ENCODE measurements at regions not wholly inside any gene's neighbourhood (a gene's known extent, or its start where the extent isn't known, plus 50 kb on each side); places are given as distances from the start of the nearest gene placed in this dataset.

GRCh38 chr18:42480441-42480840 is 525.4 kb downstream of the PIK3C3 start:
- H3K27me3 ChIP-seq (ENCODE audit: control insufficient read depth in 2 of 2, insufficient read depth in 2 of 2, low read length in 2 of 2), result no peaks in the 10 kb centered on the region
- in situ Hi-C loops (cut with MboI) (no loop called here), intact Hi-C loops (cut with micrococcal nuclease) (no loop called here)
- H3K79me2 ChIP-seq (ENCODE audit: control insufficient read depth, insufficient read depth, low read length), result no peaks in the 10 kb centered on the region
- no peaks in the 10 kb centered on the region for H3K4me1 ChIP-seq (replicated peaks in 1 of 2; ENCODE audit: control insufficient read depth in 2 of 2, insufficient read depth in 2 of 2, low read length in 2 of 2)
- H3K9ac ChIP-seq (ENCODE audit: insufficient read depth in 1 of 2, low read depth in 2 of 2, low read length in 2 of 2), result no peak overlapping the region
- TF ChIP-seq NFE2 (IDR thresholded peaks at IDR 0.05; ENCODE audit: low read depth) (no peak), ZEB2 (IDR thresholded peaks at IDR 0.05) (no peak), NR1H2 (CRISPR knock-in tag; IDR thresholded peaks at IDR 0.05) (no peak), BACH1 (tag; IDR thresholded peaks at IDR 0.05) (no peak), TFAP4 (CRISPR knock-in tag; IDR thresholded peaks at IDR 0.05; ENCODE audit: borderline replicate concordance) (no peak), BCOR (IDR thresholded peaks at IDR 0.05) (no peak), PPARD (CRISPR knock-in tag; IDR thresholded peaks at IDR 0.05) (no peak)
- no peak overlapping the region for H3K4me3 ChIP-seq
- DNase-seq (ENCODE audit: extremely low read depth in 1 of 4, low spot score in 3 of 4) (no peak), ATAC-seq (no peak), FAIRE-seq (no peak)
- no peak overlapping the region for H2AFZ ChIP-seq (ENCODE audit: low read depth, low read length)
- H3K27ac ChIP-seq (ENCODE audit: extremely low read depth, low read depth, low read length), result no peak overlapping the region
- no peaks in the 10 kb centered on the region for H3K36me3 ChIP-seq (ENCODE audit: control insufficient read depth, insufficient read depth, low read length)
- H3K9me3 ChIP-seq (replicated peaks; ENCODE audit: control insufficient read depth, insufficient read depth, low read depth, low read length), result no peaks in the 10 kb centered on the region
- CTCF ChIA-PET (ENCODE audit: low intra/inter-chr PET ratio), result no interaction called here
- H3K9me1 ChIP-seq (ENCODE audit: control insufficient read depth, insufficient read depth, low read length), result no peaks in the 10 kb centered on the region
- BruUV-seq (replicated peaks), result no TSS peak
- POLR2A ChIA-PET, result no interaction called here
- no peak overlapping the region for H3K4me2 ChIP-seq (ENCODE audit: insufficient read depth, low read length)
- 3% methylated on average over 5 of the region's 5 CpGs for WGBS (ENCODE audit: insufficient coverage, low coverage, missing lambda C conversion rate)
- H4K20me1 ChIP-seq (replicated peaks; ENCODE audit: control insufficient read depth, insufficient read depth, low read length), result no peaks in the 10 kb centered on the region

- no TSS peak for BruUV-seq (replicated peaks)
- no peak overlapping the region for H2AFZ ChIP-seq (ENCODE audit: low read depth, low read length)
- H3K4me3 ChIP-seq, result no peak overlapping the region
- H3K4me2 ChIP-seq (ENCODE audit: insufficient read depth, low read length), result no peak overlapping the region
- H3K36me3 ChIP-seq (ENCODE audit: control insufficient read depth, insufficient read depth, low read length), result no peaks in the 10 kb centered on the region
- CTCF ChIA-PET (ENCODE audit: low intra/inter-chr PET ratio), result no interaction called here
- no peaks in the 10 kb centered on the region for H3K9me1 ChIP-seq (ENCODE audit: control insufficient read depth, insufficient read depth, low read length)
- no peaks in the 10 kb centered on the region for H3K79me2 ChIP-seq (ENCODE audit: control insufficient read depth, insufficient read depth, low read length)
- ATAC-seq (no peak), FAIRE-seq (no peak), DNase-seq (ENCODE audit: extremely low read depth in 1 of 4, low spot score in 3 of 4) (no peak)
- H3K9ac ChIP-seq (ENCODE audit: insufficient read depth in 1 of 2, low read depth in 2 of 2, low read length in 2 of 2), result no peak overlapping the region
- TF ChIP-seq ZC3H8 (IDR thresholded peaks at IDR 0.05) (no peak), EGR1 (conservative IDR thresholded peaks at IDR 0.05) (no peak), CHD1 (IDR thresholded peaks at IDR 0.05; ENCODE audit: low read length) (no peak), TAF7 (tag; IDR thresholded peaks at IDR 0.05) (no peak), FOXA1 (IDR thresholded peaks at IDR 0.05; ENCODE audit: borderline replicate concordance) (no peak)
- intact Hi-C loops (cut with micrococcal nuclease), result no loop called here
- no peaks in the 10 kb centered on the region for H4K20me1 ChIP-seq (replicated peaks; ENCODE audit: control insufficient read depth, insufficient read depth, low read length)
- no peaks in the 10 kb centered on the region for H3K27me3 ChIP-seq (ENCODE audit: control insufficient read depth in 2 of 2, insufficient read depth in 2 of 2, low read length in 2 of 2)
- no peaks in the 10 kb centered on the region for H3K4me1 ChIP-seq (replicated peaks in 1 of 2; ENCODE audit: control insufficient read depth in 2 of 2, insufficient read depth in 2 of 2, low read length in 2 of 2)
- no peaks in the 10 kb centered on the region for H3K9me3 ChIP-seq (replicated peaks; ENCODE audit: control insufficient read depth, insufficient read depth, low read depth, low read length)
- POLR2A ChIA-PET, result no interaction called here
- in situ Hi-C loops (cut with MboI), result no loop called here
- no peak overlapping the region for H3K27ac ChIP-seq (ENCODE audit: extremely low read depth, low read depth, low read length)
Measured at GRCh38 chr18:42484648-42485047, 529.6 kb downstream of the PIK3C3 start.
